Keratinocyte (primary cell): ENCODE measurements at regions not wholly inside any gene's neighbourhood (a gene's known extent, or its start where the extent isn't known, plus 50 kb on each side); places are given as distances from the start of the nearest gene placed in this dataset.

ENCODE experiments used
- DNase-seq: peaks from one replicate; pipeline ENCODE4 v3.0.0-alpha.2; 2011; ENCODE audit warnings: low read depth, missing footprints, low spot score
- FAIRE-seq: peaks from 2 replicates; lab custom pipeline; 2011; peaks lifted over from hg19 to GRCh38; lab: Jason Lieb, UNC
- H2AFZ ChIP-seq: 2 replicates; pipeline ENCODE4 v1.6.0; 2012; ENCODE audit warnings: low read length, control low read depth, inconsistent platforms; ENCODE audit not compliant: control insufficient read depth
- H3K27ac ChIP-seq: 2 replicates; pipeline ENCODE4 v1.5.1; 2011; ENCODE audit warnings: low read length; ENCODE audit not compliant: control insufficient read depth, insufficient read depth
- H3K27me3 ChIP-seq: 3 replicates; pipeline ENCODE4 v1.6.0; 2011; ENCODE audit warnings: low read length; ENCODE audit not compliant: control insufficient read depth, insufficient read depth; ENCODE audit errors: extremely low read depth
- H3K36me3 ChIP-seq, 2 experiments: 2 replicates in 1 of 2; 3 replicates in 1 of 2; pipeline ENCODE4 v1.5.1; 2011; ENCODE audit warnings: low read length in 2 of 2, mild to moderate bottlenecking in 1 of 2; ENCODE audit not compliant: control insufficient read depth in 2 of 2, insufficient read depth in 2 of 2; ENCODE audit errors: extremely low read depth in 1 of 2
- H3K4me1 ChIP-seq: 3 replicates; pipeline ENCODE4 v1.5.1; 2011; ENCODE audit warnings: low read length; ENCODE audit not compliant: control insufficient read depth, insufficient read depth; ENCODE audit errors: extremely low read depth
- H3K4me2 ChIP-seq: 3 replicates; pipeline ENCODE4 v1.6.0; 2011; ENCODE audit warnings: low read depth, low read length; ENCODE audit not compliant: control insufficient read depth, insufficient read depth; ENCODE audit errors: extremely low read depth
- H3K4me3 ChIP-seq, 3 experiments: fragments of 200-600 bp in 1 of 3; sonication (generic) in 1 of 3; 2 replicates in 2 of 3; 3 replicates in 1 of 3; pipeline ENCODE4 v1.5.1; 2011 to 2016; ENCODE audit warnings: low read length in 3 of 3, mild to moderate bottlenecking in 3 of 3, control low read depth in 2 of 3, inconsistent platforms in 1 of 3, low read depth in 1 of 3, mixed read lengths in 1 of 3, mixed run types in 1 of 3, moderate library complexity in 1 of 3; ENCODE audit not compliant: control insufficient read depth in 2 of 3, insufficient read depth in 2 of 3; ENCODE audit errors: extremely low read depth in 1 of 3
- H3K79me2 ChIP-seq: 2 replicates; pipeline ENCODE4 v1.6.0; 2012; ENCODE audit warnings: low read length; ENCODE audit not compliant: control insufficient read depth, insufficient read depth
- H3K9ac ChIP-seq: 3 replicates; pipeline ENCODE4 v1.6.0; 2011; ENCODE audit warnings: low read length; ENCODE audit not compliant: control insufficient read depth, insufficient read depth; ENCODE audit errors: extremely low read depth
- H3K9me1 ChIP-seq: 3 replicates; pipeline ENCODE4 v1.6.0; 2011; ENCODE audit warnings: low read length; ENCODE audit not compliant: control insufficient read depth, insufficient read depth; ENCODE audit errors: extremely low read depth
- H3K9me3 ChIP-seq: 2 replicates; pipeline ENCODE4 v1.5.1; 2012; ENCODE audit warnings: low read depth, low read length; ENCODE audit not compliant: control insufficient read depth
- H4K20me1 ChIP-seq: 3 replicates; pipeline ENCODE4 v1.6.0; 2011; ENCODE audit warnings: low read length; ENCODE audit not compliant: control insufficient read depth, insufficient read depth; ENCODE audit errors: extremely low read depth
- EZH2 ChIP-seq: IDR thresholded peaks from one replicate; pipeline ENCODE4 v1.6.1; 2012; ENCODE audit warnings: inconsistent platforms, mild to moderate bottlenecking, low read length, moderate library complexity
- dilution Hi-C: fragments of 300-500 bp; cut with MboI; formaldehyde crosslinking; loops from one replicate; pipeline ENCODE4 v1.7.0; 2020; ENCODE audit warnings: low sequenced_read_pairs; ENCODE audit not compliant: extremely low pct_ligation_motif_present
- TF ChIP-seq, protein P1 (sequence below), 3 experiments: IDR thresholded peaks in 1 of 3; conservative IDR thresholded peaks in 1 of 3; optimal IDR thresholded peaks in 1 of 3; 2 replicates in 2 of 3; 3 replicates in 1 of 3; pipeline versions ENCODE3 to v1.5.1; 2011; ENCODE audit warnings: low read length in 3 of 3, mild to moderate bottlenecking in 3 of 3, moderate library complexity in 2 of 3, control low read depth in 1 of 3, inconsistent platforms in 1 of 3; ENCODE audit not compliant: insufficient read depth in 2 of 3; ENCODE audit errors: extremely low read depth in 1 of 3

DNA sequence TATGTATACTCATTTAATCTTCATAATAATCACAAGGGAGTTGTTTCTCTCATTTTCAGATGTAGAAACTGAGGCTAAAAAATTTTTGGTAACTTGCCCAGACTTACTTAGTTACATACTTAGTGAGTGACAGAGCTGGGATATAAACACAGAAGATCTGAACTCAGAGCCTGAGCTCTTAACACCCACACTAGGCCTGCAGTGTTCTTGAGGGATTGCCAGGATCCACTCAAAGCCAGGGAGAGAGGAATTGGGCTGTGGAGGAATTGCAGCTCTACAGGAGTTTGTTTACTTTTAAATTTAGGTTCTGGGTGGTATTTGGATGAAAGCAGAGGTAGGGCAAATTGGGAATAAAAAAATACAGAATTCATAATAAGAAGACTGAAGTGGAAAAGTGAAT lies 515.1 kb upstream of the PLXNA2 start:
- no peaks in the 10 kb centered on the region for H3K79me2 ChIP-seq
- no peaks in the 10 kb centered on the region for H3K36me3 ChIP-seq
- no peaks in the 10 kb centered on the region for H3K27me3 ChIP-seq
- no peak for DNase-seq
- H3K27ac ChIP-seq: no peak overlapping the region
- dilution Hi-C loops: no loop called here
- H3K9me3 ChIP-seq: no peaks in the 10 kb centered on the region
- TF ChIP-seq, protein P1, sequence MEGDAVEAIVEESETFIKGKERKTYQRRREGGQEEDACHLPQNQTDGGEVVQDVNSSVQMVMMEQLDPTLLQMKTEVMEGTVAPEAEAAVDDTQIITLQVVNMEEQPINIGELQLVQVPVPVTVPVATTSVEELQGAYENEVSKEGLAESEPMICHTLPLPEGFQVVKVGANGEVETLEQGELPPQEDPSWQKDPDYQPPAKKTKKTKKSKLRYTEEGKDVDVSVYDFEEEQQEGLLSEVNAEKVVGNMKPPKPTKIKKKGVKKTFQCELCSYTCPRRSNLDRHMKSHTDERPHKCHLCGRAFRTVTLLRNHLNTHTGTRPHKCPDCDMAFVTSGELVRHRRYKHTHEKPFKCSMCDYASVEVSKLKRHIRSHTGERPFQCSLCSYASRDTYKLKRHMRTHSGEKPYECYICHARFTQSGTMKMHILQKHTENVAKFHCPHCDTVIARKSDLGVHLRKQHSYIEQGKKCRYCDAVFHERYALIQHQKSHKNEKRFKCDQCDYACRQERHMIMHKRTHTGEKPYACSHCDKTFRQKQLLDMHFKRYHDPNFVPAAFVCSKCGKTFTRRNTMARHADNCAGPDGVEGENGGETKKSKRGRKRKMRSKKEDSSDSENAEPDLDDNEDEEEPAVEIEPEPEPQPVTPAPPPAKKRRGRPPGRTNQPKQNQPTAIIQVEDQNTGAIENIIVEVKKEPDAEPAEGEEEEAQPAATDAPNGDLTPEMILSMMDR (optimal IDR thresholded peaks at IDR 0.05 in 1 of 3, IDR thresholded peaks at IDR 0.05 in 1 of 3, conservative IDR thresholded peaks at IDR 0.05 in 1 of 3; ENCODE audit: extremely low read depth in 1 of 3, insufficient read depth in 2 of 3, low read length in 3 of 3): no peak
- TF ChIP-seq EZH2: no peak
- no peak overlapping the region for H2AFZ ChIP-seq
- no peak overlapping the region for H3K9ac ChIP-seq
- no peaks in the 10 kb centered on the region for H3K4me1 ChIP-seq
- H3K4me2 ChIP-seq: no peak overlapping the region
- no peaks in the 10 kb centered on the region for H4K20me1 ChIP-seq
- H3K9me1 ChIP-seq: no peaks in the 10 kb centered on the region
- no peak overlapping the region for H3K4me3 ChIP-seq
- FAIRE-seq: no peak

DNA sequence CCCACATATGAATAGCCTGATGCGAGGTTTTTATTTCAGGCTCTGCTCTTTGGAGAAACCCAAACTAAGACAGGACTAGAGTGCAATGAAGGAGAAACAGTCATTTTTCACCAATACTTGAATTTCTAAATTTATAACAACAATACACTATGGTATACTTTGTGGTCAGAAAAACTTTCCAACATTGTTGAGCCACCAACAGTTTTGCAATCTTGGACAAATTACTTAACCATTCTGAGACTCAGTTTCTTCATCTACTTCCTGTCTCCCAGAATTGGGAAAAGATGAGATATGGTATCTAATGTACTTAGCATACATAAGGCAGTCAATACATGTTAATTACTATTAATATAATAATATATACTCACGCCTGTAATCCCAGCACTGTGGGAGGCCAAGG lies 519.8 kb upstream of the PLXNA2 start:
- DNase-seq: no peak
- no peak for TF ChIP-seq EZH2
- TF ChIP-seq, protein P1 (optimal IDR thresholded peaks at IDR 0.05 in 1 of 3, IDR thresholded peaks at IDR 0.05 in 1 of 3, conservative IDR thresholded peaks at IDR 0.05 in 1 of 3; ENCODE audit: extremely low read depth in 1 of 3, insufficient read depth in 2 of 3, low read length in 3 of 3): no peak
- H4K20me1 ChIP-seq: no peaks in the 10 kb centered on the region
- H3K36me3 ChIP-seq: no peaks in the 10 kb centered on the region
- no peaks in the 10 kb centered on the region for H3K79me2 ChIP-seq
- H3K4me1 ChIP-seq: no peaks in the 10 kb centered on the region
- H3K9me1 ChIP-seq: no peaks in the 10 kb centered on the region
- no peak overlapping the region for H3K4me3 ChIP-seq
- dilution Hi-C loops: no loop called here
- no peak overlapping the region for H3K9ac ChIP-seq
- no peaks in the 10 kb centered on the region for H3K9me3 ChIP-seq
- no peak for FAIRE-seq
- H3K27ac ChIP-seq: no peak overlapping the region
- H2AFZ ChIP-seq: no peak overlapping the region
- H3K4me2 ChIP-seq: no peak overlapping the region
- no peaks in the 10 kb centered on the region for H3K27me3 ChIP-seq
